HG02571 (cell line): ENCODE measurements at regions not wholly inside any gene's neighbourhood (a gene's known extent, or its start where the extent isn't known, plus 50 kb on each side); places are given as distances from the start of the nearest gene placed in this dataset.
A peak's percentile ranks its signal among the peaks of the same experiment; 100 is the strongest.

Source experiments
- ATAC-seq: cut with Tn5 transposase; IDR thresholded peaks from one replicate; pipeline ENCODE4 v1.9.1; 2021; ENCODE audit warnings: mild to moderate bottlenecking, moderate library complexity; ENCODE audit not compliant: unreplicated experiment

GRCh38 chr4:41883988-41884734 lies 51.1 kb upstream of the TMEM33 start:
- no peak for ATAC-seq

GRCh38 chr4:41882625-41883347 lies 52.4 kb upstream of the TMEM33 start:
- peak; percentile 69 for ATAC-seq

GRCh38 chr4:41881981-41882624 lies 53.1 kb upstream of the TMEM33 start:
- no peak for ATAC-seq

DNA sequence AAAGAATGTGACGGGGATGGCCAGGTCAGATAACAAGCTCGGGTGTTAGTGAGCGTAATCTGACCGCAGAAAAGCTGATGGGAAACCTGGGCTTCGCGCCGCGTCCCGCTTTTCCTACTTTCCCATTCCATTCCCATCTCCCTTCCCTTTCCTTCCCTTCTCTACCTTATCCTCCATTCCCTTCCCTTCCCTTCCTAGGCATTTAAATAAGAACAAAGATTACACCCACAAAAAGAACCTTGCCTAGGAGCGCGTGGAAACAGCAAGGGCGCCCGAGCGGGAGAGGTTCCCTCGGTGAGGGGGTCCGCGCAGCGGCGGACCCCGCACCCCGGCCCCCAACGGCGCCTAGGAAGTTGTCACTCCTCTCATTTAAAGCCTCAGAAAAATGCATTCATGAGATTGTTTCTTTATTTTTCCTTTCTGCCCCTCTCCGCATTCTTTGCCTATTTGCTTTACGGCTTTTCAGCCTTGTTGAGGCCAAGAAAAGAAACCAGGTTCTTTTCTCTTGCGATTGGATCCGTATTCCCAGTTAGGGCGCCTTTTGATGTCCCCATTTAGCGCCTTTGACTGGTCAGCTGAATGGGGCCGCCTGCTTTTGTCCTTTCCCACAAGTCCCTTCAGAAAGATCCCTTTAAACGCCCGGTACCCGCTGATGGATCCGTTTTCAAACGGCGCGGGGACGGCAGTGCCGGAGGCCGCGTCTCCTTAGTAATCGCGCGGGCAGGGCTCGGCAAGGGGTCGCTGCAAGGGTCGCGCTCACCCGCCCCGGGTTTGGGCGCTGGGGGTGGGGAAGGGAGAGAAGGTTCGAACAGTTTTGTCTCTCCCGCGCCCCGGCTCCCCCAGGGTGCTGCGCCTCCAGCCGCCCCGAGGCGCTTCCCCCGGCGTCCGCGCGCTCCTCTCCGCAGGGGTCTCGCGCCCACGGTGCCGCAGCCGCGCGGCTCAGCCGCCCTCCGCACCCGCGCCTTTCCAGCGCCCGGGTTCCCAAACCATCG lies 54.1 kb upstream of the TMEM33 start:
- ATAC-seq = no peak

DNA sequence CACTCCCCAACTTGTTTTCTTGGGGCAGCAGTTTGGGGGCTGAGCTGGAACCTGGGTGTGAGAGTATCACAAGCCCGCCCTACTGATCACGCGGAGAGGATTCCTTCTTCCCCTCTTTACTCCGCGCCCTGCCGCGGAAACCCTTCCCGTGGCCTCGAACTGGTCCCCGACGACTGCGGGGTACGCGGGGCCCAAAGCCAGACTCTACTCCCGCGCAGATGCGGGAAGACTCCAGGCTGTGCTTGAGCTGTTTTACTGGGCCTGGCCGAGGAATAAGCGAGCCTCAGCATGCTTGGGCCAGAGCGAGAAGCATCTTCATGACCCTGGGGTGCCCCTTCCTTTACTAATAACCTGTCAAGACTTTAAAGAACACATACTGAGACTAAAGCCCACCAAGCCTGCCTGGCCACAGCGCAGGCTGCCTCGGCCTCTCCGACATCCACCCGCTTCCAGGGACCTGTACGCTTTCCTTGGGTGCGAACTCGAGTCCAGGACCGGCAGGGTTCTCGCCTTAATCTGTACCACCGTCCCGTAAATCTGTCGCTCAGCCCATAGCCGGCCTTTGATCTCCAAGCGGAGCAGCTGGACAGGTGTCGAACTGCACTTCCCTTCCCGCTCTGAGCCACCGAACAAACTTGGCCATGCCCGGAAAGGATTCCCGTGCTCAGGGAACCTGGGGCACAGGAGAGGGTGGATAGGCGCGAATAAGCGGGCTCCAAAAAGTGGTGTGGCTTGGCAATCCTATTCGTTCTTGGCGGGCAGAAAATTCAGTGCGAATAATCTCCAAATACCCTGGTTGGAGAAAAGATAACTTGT lies 55.0 kb upstream of the TMEM33 start:
- no peak for ATAC-seq

DNA sequence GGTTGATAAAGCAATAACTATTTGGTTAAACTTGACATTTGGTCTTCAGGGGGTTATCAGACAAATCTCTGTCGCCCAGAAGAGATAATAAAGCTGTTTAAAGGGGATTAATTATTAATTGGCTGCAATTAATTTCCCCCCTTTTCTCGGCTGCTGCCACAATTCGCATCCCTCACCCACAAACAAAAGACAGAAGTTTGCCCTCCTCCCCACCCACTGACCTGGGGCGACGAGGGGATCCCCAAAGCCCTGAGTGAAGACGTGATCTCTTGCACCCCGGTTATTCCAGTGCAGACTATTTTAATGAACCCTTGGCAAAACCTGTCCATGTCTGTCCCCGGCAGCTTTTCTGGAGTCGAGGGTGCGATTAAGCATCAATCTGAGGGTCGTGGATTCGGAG lies 55.7 kb upstream of the TMEM33 start:
- ATAC-seq = no peak

- ATAC-seq = no peak
These were observed 56.2 kb upstream of the TMEM33 start for GRCh38 chr4:41878991-41879491.

- no peak for ATAC-seq
These were observed 56.9 kb upstream of the TMEM33 start for GRCh38 chr4:41878170-41878969.

DNA sequence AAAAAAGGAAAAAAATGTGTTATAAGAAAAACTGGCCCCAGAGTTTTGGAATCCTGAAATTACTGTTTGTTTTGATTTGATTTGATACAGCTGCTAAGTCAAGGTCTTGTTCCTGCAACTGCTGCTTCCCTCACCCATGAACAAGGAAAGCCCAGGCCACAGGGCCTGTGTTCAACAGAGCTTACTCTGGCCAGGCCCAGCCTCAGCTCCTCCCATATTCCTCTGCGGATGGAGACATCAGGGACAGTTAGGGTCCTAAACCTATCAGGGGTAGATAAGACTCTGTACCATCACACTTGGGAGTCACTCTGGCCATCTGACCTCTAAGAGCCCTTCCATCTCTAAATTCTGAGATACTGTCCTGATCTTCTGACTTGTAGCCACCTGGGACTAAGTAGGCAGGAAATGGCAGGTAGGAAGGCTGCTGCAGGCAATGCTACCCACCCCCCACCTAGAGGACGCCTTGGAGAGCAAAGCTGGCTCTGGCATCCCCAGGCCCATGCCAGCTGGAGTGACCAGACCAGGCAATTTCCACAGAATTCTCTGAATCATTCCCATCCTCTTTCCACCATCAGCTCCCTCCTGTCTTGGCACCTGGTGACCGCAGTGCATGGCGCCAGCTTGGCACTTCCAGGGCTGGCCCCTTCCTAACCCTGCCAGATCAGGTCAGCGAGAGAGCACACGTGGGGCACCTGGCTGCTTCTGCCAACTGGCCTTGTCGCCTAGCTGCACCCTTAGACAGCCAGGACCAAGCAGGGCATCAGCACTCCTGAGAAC lies 58.0 kb upstream of the TMEM33 start:
- ATAC-seq = no peak

DNA sequence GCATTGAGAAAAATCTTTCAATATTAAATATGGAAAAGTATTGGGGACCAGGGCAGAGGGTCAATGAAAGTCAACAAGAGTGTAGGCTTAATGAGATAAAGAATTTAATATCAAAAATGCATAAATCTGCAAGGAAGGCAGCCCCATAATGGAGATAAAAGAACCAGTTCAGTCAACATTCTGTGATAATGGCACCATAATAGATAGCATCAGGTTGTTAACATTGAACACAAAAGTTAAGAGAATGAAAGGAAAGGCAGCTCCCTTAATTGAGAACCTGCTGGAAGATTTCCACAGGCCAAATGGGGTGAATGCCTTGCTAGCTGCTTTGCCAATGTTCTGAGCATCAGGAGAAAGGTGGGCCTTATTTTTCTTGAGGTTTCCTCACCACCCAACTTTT lies 60.4 kb upstream of the TMEM33 start:
- ATAC-seq = no peak

- ATAC-seq = no peak
These were observed 60.8 kb upstream of the TMEM33 start for GRCh38 chr4:41874398-41874797.

DNA sequence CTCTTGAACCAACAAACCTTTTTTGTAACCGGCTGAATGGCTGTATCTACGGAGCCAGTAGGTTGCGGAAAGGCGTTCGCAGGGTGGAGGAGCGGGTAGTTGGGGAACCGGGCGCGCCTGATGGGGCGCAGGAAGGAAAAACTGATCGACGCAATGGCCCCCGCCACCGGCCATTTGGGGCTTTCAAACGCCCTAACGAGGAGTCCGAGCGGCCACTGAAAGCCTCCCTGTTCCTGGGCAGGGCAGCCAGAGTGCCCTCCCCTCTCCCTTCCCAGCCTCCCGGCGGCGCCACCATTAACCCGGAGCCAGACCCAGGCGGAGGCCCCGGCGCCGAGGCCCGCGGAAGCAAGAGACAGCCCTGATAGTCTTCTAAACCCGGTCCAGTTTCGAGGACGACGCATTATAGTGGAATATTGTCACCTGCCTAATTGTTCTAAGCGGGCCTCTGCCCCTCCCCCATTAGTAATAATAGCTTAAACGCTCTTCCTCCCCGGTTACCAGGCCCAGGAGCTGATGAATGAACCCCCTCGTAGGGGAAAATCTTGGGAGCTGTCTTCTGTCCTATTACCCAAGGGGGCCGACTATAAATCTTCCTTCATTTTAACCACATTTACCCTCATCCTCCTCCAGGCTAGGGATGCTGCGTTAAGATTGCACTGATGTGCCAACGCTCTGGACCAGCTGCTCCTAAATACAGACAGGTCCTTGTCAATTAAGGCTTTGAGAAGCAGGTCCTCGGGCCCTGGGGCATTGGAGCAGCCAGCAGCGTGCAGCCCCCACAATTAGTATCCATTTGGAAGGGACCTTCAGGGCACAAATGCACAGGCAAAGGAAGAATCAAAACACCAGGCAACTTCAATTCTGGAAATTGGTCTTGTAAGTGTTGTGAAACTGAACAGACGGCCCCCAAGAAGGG lies 61.6 kb upstream of the TMEM33 start:
- no peak for ATAC-seq

DNA sequence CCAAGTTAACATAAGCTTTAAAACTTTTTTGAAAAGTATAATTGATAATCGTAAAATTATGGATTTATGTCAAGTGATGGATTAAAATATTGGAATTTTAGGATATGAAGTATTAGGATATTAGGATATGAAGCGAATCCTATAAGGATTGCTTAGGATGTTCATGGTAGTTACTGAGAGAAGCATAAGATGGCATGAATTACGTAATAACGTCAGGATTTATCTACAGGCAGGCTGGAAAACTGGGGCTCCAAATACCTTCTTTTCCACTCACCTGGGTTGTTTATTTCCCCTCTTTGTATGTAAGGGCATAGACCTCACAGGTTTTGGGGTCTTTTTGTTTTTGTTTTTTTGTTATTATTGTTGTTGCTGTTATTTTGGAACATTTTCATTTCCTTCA lies 65.2 kb upstream of the TMEM33 start:
- no peak for ATAC-seq

GRCh38 chr4:41866799-41867677 lies 68.2 kb upstream of the TMEM33 start:
- no peak for ATAC-seq

DNA sequence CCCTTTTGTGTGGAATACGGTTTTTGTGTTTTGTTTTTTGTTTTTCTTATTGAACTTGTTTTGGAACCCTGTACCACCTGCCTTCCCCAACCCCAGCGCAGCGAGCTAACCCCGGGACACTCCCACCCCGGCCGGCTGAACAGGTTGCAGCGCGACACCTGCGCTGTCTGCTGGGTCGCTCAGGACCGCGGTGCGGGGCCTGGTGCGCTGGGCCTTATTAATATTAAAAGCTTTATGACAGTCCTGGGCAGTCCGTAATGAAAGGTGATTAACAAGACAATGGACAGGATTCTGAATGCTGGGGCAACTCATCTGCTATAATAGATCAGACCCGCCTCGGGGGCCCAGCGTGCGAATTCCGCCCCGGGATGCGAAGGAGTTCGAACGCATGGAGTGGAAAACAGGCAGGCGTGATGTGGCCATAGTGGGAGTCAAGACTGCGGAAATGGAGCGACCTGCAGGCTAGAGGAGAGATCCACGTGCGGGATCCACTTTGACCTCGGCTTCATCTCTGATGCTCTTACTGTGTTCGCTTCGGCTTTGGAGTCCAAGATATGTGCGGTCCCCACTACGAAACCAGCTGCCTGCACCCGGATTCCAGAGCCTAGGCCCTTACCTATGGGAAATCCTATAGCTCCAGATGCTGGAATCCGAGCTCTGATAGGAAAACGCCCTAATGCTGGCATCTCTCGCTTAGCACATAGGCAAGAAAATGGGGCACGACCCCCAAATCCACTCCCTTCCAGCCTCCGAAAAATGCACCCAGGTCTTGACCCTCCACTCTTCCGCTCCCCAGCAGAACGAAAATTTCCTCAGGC lies 69.0 kb upstream of the TMEM33 start:
- no peak for ATAC-seq
